IMR-90 (cell line): ENCODE measurements at regions not wholly inside any gene's neighbourhood (a gene's known extent, or its start where the extent isn't known, plus 50 kb on each side); places are given as distances from the start of the nearest gene placed in this dataset.

Experiments used
- CHD1 ChIP-seq: IDR thresholded peaks from 2 replicates; pipeline ENCODE4 v1.6.1; 2012; ENCODE audit warnings: low read depth, low read length, improper control_type of control experiment
- MAZ ChIP-seq: IDR thresholded peaks from 2 replicates; pipeline ENCODE4 v1.6.1; 2012; ENCODE audit warnings: low read depth, mild to moderate bottlenecking, low read length, improper control_type of control experiment, moderate library complexity, borderline replicate concordance
- POLR2A ChIP-seq: IDR thresholded peaks from 2 replicates; pipeline ENCODE4 v1.6.1; 2012; ENCODE audit warnings: mild to moderate bottlenecking, low read depth, low read length
- SMC3 ChIP-seq: fragments of 150-350 bp; IDR thresholded peaks from 2 replicates; pipeline ENCODE4 v1.6.1; 2016; ENCODE audit warnings: low read depth, mild to moderate bottlenecking, antibody characterized with exemption, low read length, moderate library complexity
- TF ChIP-seq, protein P1 (sequence below): conservative IDR thresholded peaks from 2 replicates; pipeline ENCODE4 v1.5.1; 2012; ENCODE audit warnings: mild to moderate bottlenecking, low read depth, low read length, improper control_type of control experiment

DNA sequence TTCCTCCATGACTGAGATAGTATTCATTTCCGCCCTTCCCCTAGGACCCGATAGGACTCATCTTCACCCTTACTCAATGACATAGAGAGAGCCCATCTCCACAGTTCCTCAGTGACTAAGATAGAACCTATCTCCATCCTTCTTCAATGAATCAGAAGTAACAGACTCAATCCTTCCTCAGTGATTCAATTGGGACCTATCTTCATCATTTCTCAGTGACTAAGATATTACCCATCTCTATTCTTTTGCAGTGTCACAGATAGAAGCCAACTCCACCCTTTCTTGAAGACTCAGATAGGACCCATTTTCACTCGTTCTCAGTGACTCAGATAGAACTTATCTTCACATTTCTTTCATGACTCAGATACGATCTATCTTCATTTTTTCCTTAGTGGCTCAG lies 164.6 kb downstream of the FBXO4 start:
- TF ChIP-seq POLR2A = no peak
- TF ChIP-seq SMC3 = no peak
- TF ChIP-seq, protein P1, sequence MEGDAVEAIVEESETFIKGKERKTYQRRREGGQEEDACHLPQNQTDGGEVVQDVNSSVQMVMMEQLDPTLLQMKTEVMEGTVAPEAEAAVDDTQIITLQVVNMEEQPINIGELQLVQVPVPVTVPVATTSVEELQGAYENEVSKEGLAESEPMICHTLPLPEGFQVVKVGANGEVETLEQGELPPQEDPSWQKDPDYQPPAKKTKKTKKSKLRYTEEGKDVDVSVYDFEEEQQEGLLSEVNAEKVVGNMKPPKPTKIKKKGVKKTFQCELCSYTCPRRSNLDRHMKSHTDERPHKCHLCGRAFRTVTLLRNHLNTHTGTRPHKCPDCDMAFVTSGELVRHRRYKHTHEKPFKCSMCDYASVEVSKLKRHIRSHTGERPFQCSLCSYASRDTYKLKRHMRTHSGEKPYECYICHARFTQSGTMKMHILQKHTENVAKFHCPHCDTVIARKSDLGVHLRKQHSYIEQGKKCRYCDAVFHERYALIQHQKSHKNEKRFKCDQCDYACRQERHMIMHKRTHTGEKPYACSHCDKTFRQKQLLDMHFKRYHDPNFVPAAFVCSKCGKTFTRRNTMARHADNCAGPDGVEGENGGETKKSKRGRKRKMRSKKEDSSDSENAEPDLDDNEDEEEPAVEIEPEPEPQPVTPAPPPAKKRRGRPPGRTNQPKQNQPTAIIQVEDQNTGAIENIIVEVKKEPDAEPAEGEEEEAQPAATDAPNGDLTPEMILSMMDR = no peak
- no peak for TF ChIP-seq CHD1
- TF ChIP-seq MAZ = no peak
